GM23338 (cell line): ENCODE measurements at regions not wholly inside any gene's neighbourhood (a gene's known extent, or its start where the extent isn't known, plus 50 kb on each side); places are given as distances from the start of the nearest gene placed in this dataset.

Experiments
- ATAC-seq: fragments of 200-7000 bp; cut with Tn5 transposase; 3 replicates; pipeline ENCODE4 v1.9.1; 2020
- DNase-seq: peaks from one replicate; pipeline ENCODE4 v3.0.0-alpha.2; 2015; ENCODE audit warnings: low spot score
- H2AFZ ChIP-seq: fragments of 200-600 bp; sonication (generic); 2 replicates; pipeline ENCODE4 v1.8.0; 2016; ENCODE audit warnings: antibody characterized with exemption, mild to moderate bottlenecking, moderate library complexity
- H3F3A ChIP-seq: fragments of 200-600 bp; sonication (generic); replicated peaks from 2 replicates; pipeline ENCODE4 v1.8.0; 2017; ENCODE audit warnings: antibody characterized with exemption, mixed run types, low read depth
- H3K27ac ChIP-seq: fragments of 200-600 bp; sonication (generic); 2 replicates; pipeline ENCODE4 v1.6.1; 2016; ENCODE audit warnings: low read depth
- H3K27me3 ChIP-seq: fragments of 200-600 bp; sonication (generic); 2 replicates; pipeline ENCODE4 v1.8.0; 2016; ENCODE audit warnings: mild to moderate bottlenecking, mixed run types, moderate library complexity; ENCODE audit not compliant: insufficient read depth
- H3K36me3 ChIP-seq: fragments of 200-600 bp; sonication (generic); 2 replicates; pipeline ENCODE4 v1.8.0; 2016; ENCODE audit warnings: mild to moderate bottlenecking; ENCODE audit not compliant: insufficient read depth
- H3K4me1 ChIP-seq: fragments of 200-600 bp; sonication (generic); 2 replicates; pipeline ENCODE4 v1.8.0; 2016; ENCODE audit warnings: mild to moderate bottlenecking, moderate library complexity; ENCODE audit not compliant: insufficient read depth
- H3K4me2 ChIP-seq: fragments of 200-600 bp; sonication (generic); 2 replicates; pipeline ENCODE4 v1.7.1; 2017; ENCODE audit warnings: mixed run types
- H3K4me3 ChIP-seq: fragments of 200-600 bp; sonication (generic); 2 replicates; pipeline ENCODE4 v1.6.1; 2016; ENCODE audit warnings: mixed run types
- H3K79me2 ChIP-seq: fragments of 200-600 bp; sonication (generic); replicated peaks from 2 replicates; pipeline ENCODE4 v1.8.0; 2017; ENCODE audit warnings: mild to moderate bottlenecking; ENCODE audit not compliant: insufficient read depth
- H3K9me2 ChIP-seq: fragments of 200-600 bp; sonication (generic); 2 replicates; pipeline ENCODE4 v1.8.0; 2017; ENCODE audit not compliant: insufficient read depth
- H4K20me1 ChIP-seq: fragments of 200-600 bp; sonication (generic); replicated peaks from 2 replicates; pipeline ENCODE4 v1.8.0; 2017; ENCODE audit warnings: mild to moderate bottlenecking; ENCODE audit not compliant: insufficient read depth
- H3K27ac Mint-ChIP-seq: 2 replicates; pipeline ENCODE4 v1.8.0; 2020; ENCODE audit warnings: inconsistent platforms, mild to moderate bottlenecking, moderate library complexity, mixed read lengths
- H3K27me3 Mint-ChIP-seq: 3 replicates; pipeline ENCODE4 v1.8.0; 2022; ENCODE audit warnings: low read depth, mild to moderate bottlenecking, moderate library complexity, mixed read lengths, inconsistent platforms; ENCODE audit not compliant: insufficient read depth, poor library complexity
- H3K36me3 Mint-ChIP-seq: 3 replicates; pipeline ENCODE4 v1.8.0; 2021; ENCODE audit warnings: low read depth, mild to moderate bottlenecking, inconsistent platforms, moderate library complexity, mixed read lengths
- H3K4me1 Mint-ChIP-seq: 3 replicates; pipeline ENCODE4 v1.8.0; 2020; ENCODE audit warnings: mild to moderate bottlenecking, inconsistent platforms, mixed read lengths
- H3K4me3 Mint-ChIP-seq: 3 replicates; pipeline ENCODE4 v1.8.0; 2021; ENCODE audit warnings: moderate library complexity, mild to moderate bottlenecking, inconsistent platforms, mixed read lengths
- H3K9me3 Mint-ChIP-seq: 3 replicates; pipeline ENCODE4 v1.8.0; 2020; ENCODE audit warnings: moderate library complexity, mild to moderate bottlenecking, inconsistent platforms, mixed read lengths
- CREB1 ChIP-seq: fragments of 250-450 bp; sonication (Bioruptor Pico); IDR thresholded peaks from 2 replicates; pipeline ENCODE4 v1.5.0; 2020; ENCODE audit warnings: low read depth, mild to moderate bottlenecking, moderate library complexity
- CTCF ChIP-seq, 2 experiments: fragments of 200-600 bp in 1 of 2; sonication (generic) in 1 of 2; conservative IDR thresholded peaks; 2 replicates each; pipeline versions ENCODE4 v1.5.1 to v1.6.1; 2016 to 2017; ENCODE audit warnings: antibody characterized with exemption in 2 of 2, low read depth in 2 of 2, mild to moderate bottlenecking in 2 of 2, moderate library complexity in 1 of 2
- ETS1 ChIP-seq: IDR thresholded peaks from 2 replicates; pipeline ENCODE4 v1.6.1; 2016; ENCODE audit warnings: antibody characterized with exemption
- EZH2phosphoT487 ChIP-seq: fragments of 200-600 bp; sonication (generic); IDR thresholded peaks from one replicate; pipeline ENCODE4 v1.8.1; 2018; ENCODE audit warnings: antibody characterized with exemption; ENCODE audit not compliant: unreplicated experiment
- JUNB ChIP-seq: IDR thresholded peaks from one replicate; pipeline ENCODE4 v1.6.1; 2016; ENCODE audit warnings: antibody characterized with exemption; ENCODE audit not compliant: unreplicated experiment
- NANOG ChIP-seq: IDR thresholded peaks from 2 replicates; pipeline ENCODE4 v1.6.1; 2016; ENCODE audit warnings: antibody characterized with exemption, borderline replicate concordance
- REST ChIP-seq: IDR thresholded peaks from one replicate; pipeline ENCODE4 v1.6.1; 2018; ENCODE audit warnings: antibody characterized with exemption; ENCODE audit not compliant: unreplicated experiment
- ZNF114 ChIP-seq: fragments of 250-450 bp; sonication (Bioruptor Pico); IDR thresholded peaks from 2 replicates; pipeline ENCODE4 v1.5.0; 2020; ENCODE audit warnings: mild to moderate bottlenecking, moderate library complexity
- ZNF331 ChIP-seq: fragments of 250-450 bp; sonication (Bioruptor Pico); IDR thresholded peaks from 2 replicates; pipeline ENCODE4 v1.5.0; 2020; ENCODE audit warnings: low read depth, mild to moderate bottlenecking, moderate library complexity
- ZNF462 ChIP-seq: fragments of 250-450 bp; sonication (Bioruptor Pico); IDR thresholded peaks from 2 replicates; pipeline ENCODE4 v1.5.0; 2020; ENCODE audit warnings: mild to moderate bottlenecking, moderate library complexity

- H3K9me3 Mint-ChIP-seq, result peaks cover 7% of the 10 kb centered on the region; the same call in 1 of the 3 replicates
- Histone ChIP-seq H3F3A (no peaks in the 10 kb centered on the region), H2AFZ (no peak overlapping the region), H3K27me3 (no peaks in the 10 kb centered on the region), H3K4me3 (no peak overlapping the region), H3K79me2 (no peaks in the 10 kb centered on the region), H3K36me3 (no peaks in the 10 kb centered on the region), H3K4me1 (peaks cover 8% of the 10 kb centered on the region; the same call in 1 of the 2 replicates), H3K27ac (no peak overlapping the region), H3K4me2 (no peak overlapping the region), H4K20me1 (no peaks in the 10 kb centered on the region), H3K9me2 (0 out of 2 replicates have a peak, but pooled peaks cover 14% of the 10 kb centered on the region)
- no peak overlapping the region for H3K27ac Mint-ChIP-seq
- peaks cover 8% of the 10 kb centered on the region; the same call in 2 of the 3 replicates for H3K36me3 Mint-ChIP-seq
- ATAC-seq (no peak), DNase-seq (no peak)
- peaks cover 19% of the 10 kb centered on the region for H3K4me1 Mint-ChIP-seq
- no peak for TF ChIP-seq ZNF462 (CRISPR knock-in tag)
- TF ChIP-seq NANOG, result no peak
- TF ChIP-seq CREB1 (CRISPR knock-in tag), result no peak
- no peak for TF ChIP-seq ZNF114 (CRISPR knock-in tag)
- no peak for TF ChIP-seq ETS1
- TF ChIP-seq ZNF331 (CRISPR knock-in tag), result no peak
- TF ChIP-seq REST, result no peak
- no peak for TF ChIP-seq CTCF (conservative IDR thresholded peaks at IDR 0.05; ENCODE audit: low read depth in 2 of 2)
- TF ChIP-seq JUNB, result no peak
- TF ChIP-seq EZH2phosphoT487, result no peak
- no peak overlapping the region for H3K4me3 Mint-ChIP-seq
- peaks cover 2% of the 10 kb centered on the region for H3K27me3 Mint-ChIP-seq
Observed at GRCh38 chr6:84977363-84977705, 212.9 kb upstream of the TBX18 start.
